ENCODE measurements at regions not wholly inside any gene's neighbourhood (a gene's known extent, or its start where the extent isn't known, plus 50 kb on each side); places are given as distances from the start of the nearest gene placed in this dataset.

DNA sequence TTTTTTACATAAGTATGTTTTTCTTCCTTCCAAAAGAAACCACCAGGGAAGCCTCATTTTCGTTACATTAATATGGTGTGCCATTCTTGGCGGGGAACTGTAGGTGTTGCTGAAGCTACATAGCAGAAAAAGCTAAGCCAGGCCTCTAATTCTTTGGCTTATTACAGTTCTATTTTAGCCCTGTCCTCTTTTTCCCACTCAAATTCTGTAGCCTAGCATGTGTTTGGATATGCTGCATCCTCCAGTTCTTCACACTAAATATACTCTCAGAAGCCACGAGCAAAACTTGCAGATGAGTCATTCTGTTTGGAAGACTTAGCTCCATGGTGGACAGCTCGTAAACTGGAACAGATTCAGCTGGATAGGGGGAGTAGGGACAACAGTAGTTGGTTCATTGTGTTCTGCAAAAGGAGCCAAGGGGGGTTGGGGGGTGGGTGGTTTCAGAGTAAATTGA lies 369.4 kb downstream of the TMEM161B start:
- H3K4me3 ChIP-seq = no peak overlapping the region
- H3K9ac ChIP-seq (ENCODE audit: insufficient read length) = no peak overlapping the region
- no peak for DNase-seq (ENCODE audit: low read depth, low spot score)
- H3K36me3 ChIP-seq (ENCODE audit: insufficient read depth, low read length) = no peaks in the 10 kb centered on the region
- TF ChIP-seq FOXP2 (optimal IDR thresholded peaks at IDR 0.05; ENCODE audit: control extremely low read depth, extremely low read length, insufficient read depth) = no peak
- TF ChIP-seq EZH2 (IDR thresholded peaks at IDR 0.05) = no peak
- no peak for TF ChIP-seq POLR2AphosphoS5 (IDR thresholded peaks at IDR 0.05; ENCODE audit: borderline replicate concordance, low read depth, low read length)
- H3K27ac ChIP-seq = no peak overlapping the region
- H3K9me3 ChIP-seq (ENCODE audit: low read depth, low read length) = no peaks in the 10 kb centered on the region

DNA sequence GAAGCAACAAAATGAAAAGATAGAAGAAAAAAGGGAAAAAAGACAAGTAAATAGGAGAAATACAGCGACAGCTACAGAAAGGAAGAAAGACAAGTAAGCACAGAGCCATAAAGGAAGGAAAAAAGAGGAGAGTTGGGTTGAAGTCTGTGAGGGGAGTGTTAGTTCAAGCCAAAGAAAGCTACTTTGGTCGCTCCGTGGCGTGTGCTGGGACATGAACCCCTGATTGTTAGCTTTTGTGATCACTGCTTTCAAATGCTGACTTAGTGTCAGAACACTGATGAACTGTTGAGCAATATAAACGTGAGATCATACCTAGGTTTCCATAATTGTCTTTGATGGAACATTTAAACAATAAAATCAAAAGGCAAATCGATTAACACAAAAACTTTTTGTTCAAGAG lies 370.1 kb downstream of the TMEM161B start:
- Histone ChIP-seq H3K9me3 (ENCODE audit: low read depth, low read length) (no peaks in the 10 kb centered on the region), H3K9ac (ENCODE audit: insufficient read length) (no peak overlapping the region), H3K36me3 (ENCODE audit: insufficient read depth, low read length) (no peaks in the 10 kb centered on the region), H3K27ac (no peak overlapping the region), H3K4me3 (no peak overlapping the region)
- TF ChIP-seq FOXP2 (optimal IDR thresholded peaks at IDR 0.05; ENCODE audit: control extremely low read depth, extremely low read length, insufficient read depth) (no peak), POLR2AphosphoS5 (IDR thresholded peaks at IDR 0.05; ENCODE audit: borderline replicate concordance, low read depth, low read length) (no peak), EZH2 (IDR thresholded peaks at IDR 0.05) (no peak)
- DNase-seq (ENCODE audit: low read depth, low spot score) = no peak

DNA sequence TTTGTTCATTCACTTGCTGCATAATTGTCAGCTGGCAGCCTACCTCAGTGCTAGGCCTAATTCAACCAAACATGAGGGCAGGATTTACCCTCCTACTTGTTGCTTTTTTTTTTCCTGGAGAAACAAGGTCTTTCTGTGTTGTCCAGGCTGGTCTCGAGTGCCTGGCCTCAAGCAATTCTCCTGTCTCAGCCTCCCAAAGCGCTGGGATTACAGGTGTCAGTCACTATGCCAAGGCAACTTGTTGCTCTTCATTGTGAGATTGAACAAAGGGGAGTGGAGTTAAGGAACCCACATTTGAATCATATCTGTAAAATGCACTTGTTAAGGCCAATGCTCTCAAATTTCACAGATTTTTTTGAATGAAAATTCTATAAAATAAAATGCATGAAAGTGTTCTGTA lies 380.5 kb downstream of the TMEM161B start:
- no peak for DNase-seq (ENCODE audit: low read depth, low spot score)
- TF ChIP-seq FOXP2 (optimal IDR thresholded peaks at IDR 0.05; ENCODE audit: control extremely low read depth, extremely low read length, insufficient read depth) (no peak), EZH2 (IDR thresholded peaks at IDR 0.05) (no peak), POLR2AphosphoS5 (IDR thresholded peaks at IDR 0.05; ENCODE audit: borderline replicate concordance, low read depth, low read length) (no peak)
- Histone ChIP-seq H3K9ac (ENCODE audit: insufficient read length) (no peak overlapping the region), H3K36me3 (ENCODE audit: insufficient read depth, low read length) (no peaks in the 10 kb centered on the region), H3K27ac (no peak overlapping the region), H3K4me3 (no peak overlapping the region), H3K9me3 (ENCODE audit: low read depth, low read length) (no peaks in the 10 kb centered on the region)

DNA sequence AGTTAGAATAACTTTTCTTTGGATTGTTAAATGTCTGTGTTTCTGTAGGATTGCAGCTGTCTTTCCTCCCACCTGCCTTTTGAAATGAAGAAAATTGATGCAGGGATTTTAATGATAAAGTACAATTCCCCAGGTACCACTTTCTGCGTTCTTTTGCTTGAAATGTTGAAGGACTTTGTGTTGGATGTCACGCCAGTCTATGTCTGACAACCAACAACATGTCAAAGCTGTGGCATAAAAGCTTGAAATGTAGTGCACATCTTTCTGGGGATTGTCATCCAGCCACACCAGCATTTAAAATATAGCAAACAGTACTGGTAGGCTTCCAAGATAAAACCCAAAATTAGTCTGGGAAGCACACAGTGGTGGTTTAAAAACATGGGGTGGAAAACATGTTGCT lies 381.4 kb downstream of the TMEM161B start:
- Histone ChIP-seq H3K9me3 (ENCODE audit: low read depth, low read length) (no peaks in the 10 kb centered on the region), H3K36me3 (ENCODE audit: insufficient read depth, low read length) (no peaks in the 10 kb centered on the region), H3K4me3 (no peak overlapping the region), H3K27ac (no peak overlapping the region), H3K9ac (ENCODE audit: insufficient read length) (no peak overlapping the region)
- no peak for DNase-seq (ENCODE audit: low read depth, low spot score)
- TF ChIP-seq POLR2AphosphoS5 (IDR thresholded peaks at IDR 0.05; ENCODE audit: borderline replicate concordance, low read depth, low read length) (no peak), EZH2 (IDR thresholded peaks at IDR 0.05) (no peak), FOXP2 (optimal IDR thresholded peaks at IDR 0.05; ENCODE audit: control extremely low read depth, extremely low read length, insufficient read depth) (no peak)

DNA sequence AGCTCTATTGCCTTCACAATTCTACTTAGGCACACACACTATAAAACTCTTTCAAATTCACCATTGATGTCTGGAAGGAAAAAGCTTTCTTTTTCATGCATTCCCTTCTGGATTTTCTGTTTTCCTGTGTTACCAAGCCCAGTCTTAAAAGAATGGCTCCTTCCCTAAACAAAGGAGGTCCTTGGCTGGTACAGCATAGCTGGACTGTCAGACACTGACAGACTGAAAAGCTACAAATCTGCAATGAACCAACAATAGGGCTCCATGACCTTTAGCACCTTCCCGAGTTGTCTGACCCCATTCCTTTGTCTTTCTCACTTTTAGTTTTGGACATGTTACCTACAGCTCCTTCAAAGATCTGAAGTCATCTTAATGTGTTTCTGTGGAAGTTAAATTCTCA lies 382.5 kb downstream of the TMEM161B start:
- no peak overlapping the region for H3K4me3 ChIP-seq
- no peak for TF ChIP-seq EZH2 (IDR thresholded peaks at IDR 0.05)
- no peaks in the 10 kb centered on the region for H3K9me3 ChIP-seq (ENCODE audit: low read depth, low read length)
- DNase-seq (ENCODE audit: low read depth, low spot score) = no peak
- H3K36me3 ChIP-seq (ENCODE audit: insufficient read depth, low read length) = no peaks in the 10 kb centered on the region
- no peak overlapping the region for H3K27ac ChIP-seq
- no peak overlapping the region for H3K9ac ChIP-seq (ENCODE audit: insufficient read length)

DNA sequence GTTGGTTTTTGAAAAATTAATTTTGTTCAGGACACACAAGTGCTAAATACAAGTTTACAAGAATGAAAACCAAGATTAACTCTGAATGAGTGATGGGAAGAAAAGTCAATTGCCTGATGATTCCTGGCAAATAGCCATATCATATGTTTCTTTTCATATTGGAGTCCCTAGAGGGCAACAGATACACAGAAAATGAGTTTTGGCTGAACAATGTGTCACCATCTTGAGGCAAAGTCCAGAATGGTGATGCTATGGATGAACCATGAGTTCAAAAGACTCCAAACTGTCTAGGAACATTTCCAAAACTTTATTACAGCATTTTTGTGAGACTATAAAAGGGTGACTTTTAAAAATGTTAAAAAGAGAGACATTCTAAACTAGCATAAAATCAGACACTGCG lies 382.9 kb downstream of the TMEM161B start:
- H3K4me3 ChIP-seq = no peak overlapping the region
- DNase-seq (ENCODE audit: low read depth, low spot score) = no peak
- TF ChIP-seq POLR2AphosphoS5 (IDR thresholded peaks at IDR 0.05; ENCODE audit: borderline replicate concordance, low read depth, low read length) (no peak), EZH2 (IDR thresholded peaks at IDR 0.05) (no peak), FOXP2 (optimal IDR thresholded peaks at IDR 0.05; ENCODE audit: control extremely low read depth, extremely low read length, insufficient read depth) (no peak)
- no peak overlapping the region for H3K9ac ChIP-seq (ENCODE audit: insufficient read length)
- no peaks in the 10 kb centered on the region for H3K9me3 ChIP-seq (ENCODE audit: low read depth, low read length)
- no peaks in the 10 kb centered on the region for H3K36me3 ChIP-seq (ENCODE audit: insufficient read depth, low read length)
- no peak overlapping the region for H3K27ac ChIP-seq

DNA sequence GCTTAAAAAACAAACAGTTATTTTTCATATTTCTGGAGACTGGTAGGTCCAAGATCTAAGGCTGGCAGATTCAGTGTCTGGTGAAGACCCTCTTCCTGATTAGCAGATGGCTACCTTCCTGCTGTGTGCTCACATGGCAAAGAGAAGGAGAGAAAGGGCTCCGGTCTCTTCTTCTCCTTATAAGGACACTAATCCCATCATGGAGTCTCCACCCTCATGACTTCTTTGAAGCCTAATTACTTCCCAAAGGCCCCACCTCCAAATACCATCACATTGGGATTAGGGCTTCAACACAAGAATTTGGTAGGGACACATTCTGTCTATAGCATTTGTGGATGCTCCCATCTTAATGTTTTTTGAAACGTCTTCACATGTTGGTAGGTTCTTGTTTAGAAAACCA lies 391.1 kb downstream of the TMEM161B start:
- Histone ChIP-seq H3K4me3 (no peak overlapping the region), H3K36me3 (ENCODE audit: insufficient read depth, low read length) (no peaks in the 10 kb centered on the region), H3K27ac (no peak overlapping the region), H3K9ac (ENCODE audit: insufficient read length) (no peak overlapping the region), H3K9me3 (ENCODE audit: low read depth, low read length) (no peaks in the 10 kb centered on the region)
- no peak for DNase-seq (ENCODE audit: low read depth, low spot score)
- TF ChIP-seq EZH2 (IDR thresholded peaks at IDR 0.05) (no peak), FOXP2 (optimal IDR thresholded peaks at IDR 0.05; ENCODE audit: control extremely low read depth, extremely low read length, insufficient read depth) (no peak), POLR2AphosphoS5 (IDR thresholded peaks at IDR 0.05; ENCODE audit: borderline replicate concordance, low read depth, low read length) (no peak)

DNA sequence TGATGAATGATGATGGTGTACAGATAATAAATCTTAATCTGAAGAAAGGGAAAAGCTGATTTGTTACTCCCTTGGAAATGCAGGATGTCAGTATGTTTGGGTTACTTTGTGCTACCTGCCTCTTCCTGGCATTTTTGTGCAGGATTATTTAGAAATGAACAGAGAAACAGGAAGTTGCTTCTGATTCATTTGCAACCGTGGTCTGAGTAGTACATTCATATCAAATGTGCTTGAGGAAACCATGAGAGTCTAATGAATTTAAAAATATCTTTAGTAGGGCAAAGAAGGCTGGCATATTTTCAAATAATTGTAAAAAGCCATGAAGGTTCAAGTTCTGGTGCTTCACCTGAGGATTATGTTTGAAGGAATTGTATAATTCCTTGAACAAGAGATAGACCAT lies 391.6 kb downstream of the TMEM161B start:
- no peaks in the 10 kb centered on the region for H3K9me3 ChIP-seq (ENCODE audit: low read depth, low read length)
- H3K4me3 ChIP-seq = no peak overlapping the region
- no peak overlapping the region for H3K9ac ChIP-seq (ENCODE audit: insufficient read length)
- H3K27ac ChIP-seq = no peak overlapping the region
- DNase-seq (ENCODE audit: low read depth, low spot score) = no peak
- no peak for TF ChIP-seq FOXP2 (optimal IDR thresholded peaks at IDR 0.05; ENCODE audit: control extremely low read depth, extremely low read length, insufficient read depth)
- TF ChIP-seq POLR2AphosphoS5 (IDR thresholded peaks at IDR 0.05; ENCODE audit: borderline replicate concordance, low read depth, low read length) = no peak
- no peak for TF ChIP-seq EZH2 (IDR thresholded peaks at IDR 0.05)
- H3K36me3 ChIP-seq (ENCODE audit: insufficient read depth, low read length) = no peaks in the 10 kb centered on the region

DNA sequence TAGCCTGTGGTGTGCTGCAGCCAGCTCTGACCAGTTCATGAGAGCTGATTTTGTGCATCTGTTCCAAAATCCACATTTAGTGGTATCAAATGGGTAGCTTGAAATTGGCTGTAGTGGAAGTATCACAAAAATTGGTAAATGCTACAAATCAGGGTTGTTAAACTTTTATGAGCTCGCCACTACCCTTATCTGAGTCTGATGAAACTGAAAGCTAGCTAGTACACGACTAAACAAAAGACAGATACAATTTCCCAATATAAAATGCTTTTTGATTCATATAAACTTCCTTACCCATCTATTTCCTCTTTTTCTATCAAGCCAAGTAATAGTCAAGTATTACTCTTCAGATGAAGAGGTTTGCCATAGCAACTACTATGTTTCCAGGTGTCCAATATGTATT lies 392.0 kb downstream of the TMEM161B start:
- Histone ChIP-seq H3K9me3 (ENCODE audit: low read depth, low read length) (no peaks in the 10 kb centered on the region), H3K9ac (ENCODE audit: insufficient read length) (no peak overlapping the region), H3K27ac (no peak overlapping the region), H3K4me3 (no peak overlapping the region), H3K36me3 (ENCODE audit: insufficient read depth, low read length) (no peaks in the 10 kb centered on the region)
- TF ChIP-seq POLR2AphosphoS5 (IDR thresholded peaks at IDR 0.05; ENCODE audit: borderline replicate concordance, low read depth, low read length) (no peak), FOXP2 (optimal IDR thresholded peaks at IDR 0.05; ENCODE audit: control extremely low read depth, extremely low read length, insufficient read depth) (no peak), EZH2 (IDR thresholded peaks at IDR 0.05) (no peak)
- DNase-seq (ENCODE audit: low read depth, low spot score) = no peak
